ENCODE measurements at regions not wholly inside any gene's neighbourhood (a gene's known extent, or its start where the extent isn't known, plus 50 kb on each side); places are given as distances from the start of the nearest gene placed in this dataset.

- TF ChIP-seq CTCF (IDR thresholded peaks at IDR 0.05) (no peak), POLR2AphosphoS5 (IDR thresholded peaks at IDR 0.05) (no peak)
Measured at GRCh38 chr9:91163444-91163772, 198.3 kb downstream of the AUH start.

Data from breast epithelium (tissue), 3 donors.